HG03066 (cell line): ENCODE measurements at regions not wholly inside any gene's neighbourhood (a gene's known extent, or its start where the extent isn't known, plus 50 kb on each side); places are given as distances from the start of the nearest gene placed in this dataset.
"Not testable (repeated sequence)": the region's sequence is repeated elsewhere in the genome, so short reads cannot be mapped to it uniquely, and the experiment has no call there.

Experiments used
- ATAC-seq: cut with Tn5 transposase; IDR thresholded peaks from one replicate; pipeline ENCODE4 v1.9.1; 2021; ENCODE audit warnings: low read depth; ENCODE audit not compliant: unreplicated experiment

DNA sequence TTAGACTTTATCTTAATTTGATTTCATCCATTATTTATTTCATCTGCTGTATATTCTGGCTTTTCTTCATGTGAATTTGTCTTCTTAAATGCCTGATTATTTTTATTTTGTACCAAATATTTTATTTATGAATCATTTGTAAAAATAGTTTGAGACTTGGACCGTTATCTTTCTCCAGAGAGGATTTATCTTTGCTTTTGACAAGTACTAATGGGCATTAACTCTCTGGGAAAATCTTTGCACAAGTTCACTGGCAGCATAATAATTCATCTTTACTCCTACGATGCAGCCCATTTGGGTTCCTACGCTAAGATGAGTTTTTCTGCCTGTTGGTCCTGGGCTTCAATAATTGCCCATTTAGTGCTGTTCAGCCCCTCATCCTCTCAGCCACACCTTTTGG, 131.0 kb upstream of the RORB start:
- ATAC-seq: no peak

DNA sequence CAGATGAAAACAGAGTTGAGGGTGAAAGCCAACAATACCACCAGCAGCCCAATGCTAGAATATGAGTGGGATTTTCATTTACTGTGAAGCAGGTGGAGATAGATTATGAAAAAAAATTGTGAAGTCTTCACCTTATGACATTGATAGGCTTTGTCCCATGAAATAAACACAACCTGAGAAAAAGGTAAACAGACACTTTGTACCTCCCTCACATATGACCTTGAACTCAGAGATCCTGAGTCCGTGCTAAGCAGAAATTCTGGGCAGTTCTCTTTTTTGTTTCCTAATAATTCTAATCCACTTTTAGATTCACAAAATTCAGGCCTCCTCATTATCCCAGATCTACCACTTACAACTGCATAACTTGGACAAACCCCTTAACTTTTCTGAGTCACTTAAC, 127.3 kb upstream of the RORB start:
- no peak for ATAC-seq

- no peak for ATAC-seq
These were observed 123.8 kb upstream of the RORB start for GRCh38 chr9:74373348-74373747.

DNA sequence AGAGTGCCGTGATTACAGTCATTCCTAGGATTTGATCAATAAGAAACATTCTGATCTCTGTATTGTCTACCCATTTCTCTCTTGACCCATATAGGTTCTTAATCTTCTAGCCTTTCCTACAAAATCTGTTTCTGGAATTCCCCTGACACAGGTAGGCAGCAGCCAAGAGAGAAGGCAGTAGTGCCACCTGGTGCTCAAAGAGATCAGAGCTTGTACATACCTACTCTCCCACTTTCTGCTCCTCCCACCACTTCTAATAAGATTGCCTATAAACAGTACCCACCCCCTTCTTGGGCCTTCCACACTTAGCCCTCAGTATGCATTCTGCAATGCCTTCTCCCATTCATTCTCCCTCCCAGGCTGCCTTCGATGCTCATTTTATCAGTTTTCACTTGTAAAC, 117.4 kb upstream of the RORB start:
- ATAC-seq: no peak

DNA sequence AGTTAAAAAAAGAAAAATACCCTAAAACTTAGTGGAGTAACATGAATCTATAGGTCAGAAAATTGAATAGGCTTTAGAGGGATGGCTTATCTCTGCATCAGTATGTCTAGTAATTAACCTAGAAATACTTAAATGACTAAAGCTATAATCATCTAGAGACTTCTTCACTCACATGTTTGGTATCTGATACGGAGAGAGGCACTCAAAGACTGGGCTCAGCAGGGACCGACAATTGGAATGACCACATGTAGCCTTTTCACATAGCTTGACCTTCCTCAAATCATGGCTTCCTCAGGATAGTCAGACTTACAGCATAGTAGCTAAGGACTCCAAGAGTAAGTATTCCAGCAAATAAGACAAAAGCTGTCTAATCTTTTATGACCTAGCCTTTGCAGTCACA, 105.3 kb upstream of the RORB start:
- no peak for ATAC-seq

DNA sequence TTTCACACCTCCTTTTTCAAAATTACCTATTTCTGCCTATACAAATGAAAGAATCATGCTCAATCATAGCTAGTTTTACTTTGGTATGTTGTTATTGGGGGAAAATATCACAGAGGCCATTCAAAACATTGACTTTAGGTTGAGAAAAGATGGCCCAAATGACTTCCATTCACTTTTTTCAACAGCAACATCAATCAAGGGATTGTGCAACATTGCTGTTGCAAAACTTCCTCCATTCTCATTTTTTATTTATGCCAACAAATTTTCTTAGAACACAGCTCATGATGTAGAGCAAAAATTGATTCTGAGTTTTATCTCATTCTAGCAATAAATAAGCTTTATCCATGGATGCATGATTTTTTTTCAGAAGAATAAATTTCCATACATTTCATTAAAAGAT, 93.6 kb upstream of the RORB start:
- ATAC-seq: no peak

DNA sequence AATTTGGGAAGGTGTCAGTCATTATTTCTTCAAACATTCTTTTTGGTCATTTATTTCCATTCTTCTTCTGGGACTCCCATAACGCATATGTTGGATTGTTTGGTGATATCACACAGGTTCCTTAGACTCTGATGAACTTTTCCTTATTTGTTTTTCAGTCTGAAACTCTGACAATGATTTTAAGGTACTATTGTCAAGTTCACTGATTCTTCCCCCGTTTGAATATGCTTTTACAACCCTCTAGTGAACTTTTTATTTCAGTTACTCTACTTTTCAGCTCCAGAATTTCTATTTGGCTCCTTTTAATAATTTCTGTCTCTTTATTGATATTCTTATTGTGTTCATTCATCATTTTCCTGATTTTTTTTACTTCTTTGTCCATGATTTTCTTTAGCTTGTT, 92.5 kb upstream of the RORB start:
- no peak for ATAC-seq

GRCh38 chr9:74407166-74407565, 90.0 kb upstream of the RORB start:
- ATAC-seq: no peak

- ATAC-seq: no peak
These were observed 84.7 kb upstream of the RORB start for GRCh38 chr9:74412236-74412979.

DNA sequence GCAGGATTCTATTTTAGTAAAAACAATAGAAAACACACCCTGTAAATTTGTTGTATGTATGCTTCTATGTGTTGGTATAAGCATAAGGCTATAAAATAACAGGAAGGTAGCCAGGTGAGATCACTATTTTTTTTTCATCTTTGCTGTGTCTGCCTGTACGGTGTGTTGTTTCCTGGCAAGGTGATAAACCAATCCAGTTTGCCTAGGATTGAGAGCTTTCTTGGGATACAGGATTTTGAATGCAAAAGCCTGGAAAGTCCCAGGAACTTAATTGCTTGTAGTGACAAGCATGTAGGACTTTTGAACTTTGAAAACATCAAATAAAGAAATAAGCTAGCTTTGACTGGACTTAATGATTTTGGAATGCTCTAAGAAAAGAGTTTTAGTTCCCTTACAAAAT, 83.3 kb upstream of the RORB start:
- no peak for ATAC-seq

DNA sequence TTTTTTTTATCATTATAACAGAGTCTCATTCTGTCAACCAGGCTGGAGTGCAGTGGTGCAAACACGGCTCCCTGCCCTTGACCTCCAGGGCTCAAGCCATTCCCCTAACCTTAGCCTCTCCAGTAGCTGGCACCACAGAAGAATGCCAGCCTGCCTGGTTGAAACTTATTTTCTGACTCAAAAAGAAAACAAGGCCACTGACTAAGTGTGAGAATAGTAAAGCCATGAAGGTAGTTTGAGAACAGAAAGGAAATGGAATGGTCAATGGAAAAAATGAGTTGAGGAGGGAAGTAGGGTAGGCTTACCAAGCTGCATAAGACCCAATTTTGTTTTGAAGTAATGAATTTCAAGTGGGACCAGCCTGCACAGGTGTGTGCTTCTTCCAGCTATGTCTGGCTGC, 82.8 kb upstream of the RORB start:
- no peak for ATAC-seq

DNA sequence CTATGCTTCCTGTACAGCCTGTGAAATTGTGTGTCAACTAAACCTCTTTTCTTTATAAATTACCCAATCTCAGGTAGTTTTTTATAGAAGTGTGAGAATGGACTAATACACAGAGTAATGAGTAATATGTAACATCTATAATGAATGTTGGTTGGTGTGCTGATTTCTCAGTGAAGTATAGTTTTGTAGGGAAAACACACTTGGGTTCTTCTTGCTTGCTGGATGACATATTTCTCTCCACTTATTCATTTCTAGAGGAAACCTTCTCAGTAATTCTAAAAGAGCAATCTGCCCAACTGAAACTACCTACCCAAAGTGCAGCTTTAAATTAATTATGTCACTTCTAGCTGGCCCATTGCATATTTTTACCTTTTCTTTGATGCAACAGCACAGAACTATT, 81.1 kb upstream of the RORB start:
- ATAC-seq: no peak

DNA sequence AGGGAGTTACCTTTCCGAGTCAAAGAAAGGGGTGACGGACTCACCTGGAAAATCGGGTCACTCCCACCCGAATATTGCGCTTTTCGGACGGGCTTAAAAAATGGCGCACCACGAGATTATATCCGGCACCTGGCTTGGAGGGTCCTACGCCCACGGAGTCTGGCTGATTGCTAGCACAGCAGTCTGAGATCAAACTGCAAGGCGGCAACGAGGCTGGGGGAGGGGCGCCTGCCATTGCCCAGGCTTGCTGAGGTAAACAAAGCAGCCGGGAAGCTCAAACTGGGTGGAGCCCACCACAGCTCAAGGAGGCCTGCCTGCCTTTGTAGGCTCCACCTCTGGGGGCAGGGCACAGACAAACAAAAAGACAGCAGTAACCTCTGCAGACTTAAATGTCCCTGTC, 72.6 kb upstream of the RORB start:
- not testable (repeated sequence) for ATAC-seq

GRCh38 chr9:74431467-74431866, 65.7 kb upstream of the RORB start:
- ATAC-seq: no peak

DNA sequence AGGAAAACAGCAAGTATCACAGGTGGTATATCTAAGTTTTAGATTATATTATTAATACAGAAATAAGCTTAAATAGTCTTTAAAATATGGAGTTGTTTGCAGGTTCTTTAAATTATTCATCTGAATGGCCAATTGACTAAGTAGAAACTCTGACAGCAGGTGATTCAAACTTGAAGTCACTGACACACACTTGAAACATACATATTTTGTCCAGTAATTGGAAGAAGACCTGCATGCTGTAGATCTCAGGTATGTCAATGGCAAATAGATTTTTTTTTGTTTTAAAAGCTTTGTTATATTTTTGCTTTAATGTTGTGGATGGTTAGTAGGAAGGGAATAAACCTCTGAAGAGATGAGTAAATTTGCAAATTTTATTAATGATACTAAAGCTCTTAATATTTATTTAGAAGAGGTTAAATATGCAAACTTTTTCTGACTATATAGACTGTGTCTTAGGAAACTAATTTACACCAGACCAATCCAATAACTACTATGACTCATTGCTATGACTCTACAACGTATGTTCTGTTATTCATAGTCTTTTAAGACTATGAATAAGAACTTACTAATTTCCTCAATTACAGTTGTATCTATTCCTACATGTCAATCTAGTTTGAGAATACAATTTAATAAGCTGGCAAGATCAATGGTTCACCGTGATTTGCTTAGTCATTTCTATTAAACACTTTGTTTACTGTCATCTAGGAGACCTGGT, 53.9 kb upstream of the RORB start:
- ATAC-seq: no peak

- ATAC-seq: no peak
These were observed 52.8 kb upstream of the RORB start for GRCh38 chr9:74444369-74444768.
